Adrenal gland (tissue), 5 donors: ENCODE measurements at regions not wholly inside any gene's neighbourhood (a gene's known extent, or its start where the extent isn't known, plus 50 kb on each side); places are given as distances from the start of the nearest gene placed in this dataset.

Experiments
- POLR2A ChIP-seq, 2 donors: fragments of 450-650 bp; IDR thresholded peaks; one replicate each; pipeline ENCODE4 v1.6.1; 2017; ENCODE audit warnings: antibody characterized with exemption in 2 of 2, mild to moderate bottlenecking in 2 of 2, moderate library complexity in 1 of 2
- TF ChIP-seq, protein P1 (sequence below), 6 experiments: fragments of 450-650 bp in 4 of 6; fragments of 200-600 bp in 2 of 6; sonication (generic) in 1 of 6; IDR thresholded peaks; 1 replicate in 5 of 6; 2 replicates in 1 of 6; pipeline versions ENCODE4 v1.5.1 to v1.8.0; 2016 to 2021; ENCODE audit warnings: antibody characterized with exemption in 6 of 6, mild to moderate bottlenecking in 2 of 6, moderate library complexity in 1 of 6
- donor health status: DM: no; HTN: no; CAD: no.

- TF ChIP-seq POLR2A (IDR thresholded peaks at IDR 0.05) = no peak
- TF ChIP-seq, protein P1, sequence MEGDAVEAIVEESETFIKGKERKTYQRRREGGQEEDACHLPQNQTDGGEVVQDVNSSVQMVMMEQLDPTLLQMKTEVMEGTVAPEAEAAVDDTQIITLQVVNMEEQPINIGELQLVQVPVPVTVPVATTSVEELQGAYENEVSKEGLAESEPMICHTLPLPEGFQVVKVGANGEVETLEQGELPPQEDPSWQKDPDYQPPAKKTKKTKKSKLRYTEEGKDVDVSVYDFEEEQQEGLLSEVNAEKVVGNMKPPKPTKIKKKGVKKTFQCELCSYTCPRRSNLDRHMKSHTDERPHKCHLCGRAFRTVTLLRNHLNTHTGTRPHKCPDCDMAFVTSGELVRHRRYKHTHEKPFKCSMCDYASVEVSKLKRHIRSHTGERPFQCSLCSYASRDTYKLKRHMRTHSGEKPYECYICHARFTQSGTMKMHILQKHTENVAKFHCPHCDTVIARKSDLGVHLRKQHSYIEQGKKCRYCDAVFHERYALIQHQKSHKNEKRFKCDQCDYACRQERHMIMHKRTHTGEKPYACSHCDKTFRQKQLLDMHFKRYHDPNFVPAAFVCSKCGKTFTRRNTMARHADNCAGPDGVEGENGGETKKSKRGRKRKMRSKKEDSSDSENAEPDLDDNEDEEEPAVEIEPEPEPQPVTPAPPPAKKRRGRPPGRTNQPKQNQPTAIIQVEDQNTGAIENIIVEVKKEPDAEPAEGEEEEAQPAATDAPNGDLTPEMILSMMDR (IDR thresholded peaks at IDR 0.05) = no peak
These were observed 86.5 kb upstream of the CELF2 start for GRCh38 chr10:10930979-10931743.
